ENCODE measurements at regions not wholly inside any gene's neighbourhood (a gene's known extent, or its start where the extent isn't known, plus 50 kb on each side); places are given as distances from the start of the nearest gene placed in this dataset.

GRCh38 chr10:21278491-21279216 is 246.8 kb downstream of the SKIDA1 start:
- no peak overlapping the region for H3K4me2 ChIP-seq (ENCODE audit: extremely low read depth, insufficient read depth, low read length)
- H3K9ac ChIP-seq (ENCODE audit: insufficient read depth, low read length): no peak overlapping the region
- no peaks in the 10 kb centered on the region for H3K9me3 ChIP-seq (ENCODE audit: control insufficient read depth, insufficient read depth, low read depth, low read length)
- H3K27ac ChIP-seq (ENCODE audit: insufficient read depth, low read length): no peak overlapping the region
- peak overlapping the region; percentile 56 for H2AFZ ChIP-seq (ENCODE audit: low read length)
- DNase-seq (ENCODE audit: low read depth in 2 of 2): peak; percentile 87 to 95
- no peaks in the 10 kb centered on the region for H4K20me1 ChIP-seq (ENCODE audit: control insufficient read depth, extremely low read depth, insufficient read depth, low read length)
- no peaks in the 10 kb centered on the region for H3K36me3 ChIP-seq (ENCODE audit: control insufficient read depth, insufficient read depth, low read length)
- TF ChIP-seq CTCF (conservative IDR thresholded peaks at IDR 0.05 in 1 of 2, IDR thresholded peaks at IDR 0.05 in 1 of 2; ENCODE audit: low read depth in 1 of 2, low read length in 2 of 2) (peak; percentile 75 to 82), EZH2 (IDR thresholded peaks at IDR 0.05; ENCODE audit: low read length, missing control alignments) (no peak)
- no peaks in the 10 kb centered on the region for H3K4me1 ChIP-seq (ENCODE audit: control insufficient read depth, extremely low read depth, insufficient read depth, low read length)
- H3K4me3 ChIP-seq (replicated peaks in 1 of 4; ENCODE audit: control extremely low read depth in 1 of 4, insufficient read depth in 1 of 4, low read depth in 3 of 4, low read length in 4 of 4): no peak overlapping the region
- no peaks in the 10 kb centered on the region for H3K27me3 ChIP-seq (ENCODE audit: control insufficient read depth, insufficient read depth, low read length)
- no peaks in the 10 kb centered on the region for H3K79me2 ChIP-seq (ENCODE audit: control insufficient read depth, insufficient read depth, low read length)

DNA sequence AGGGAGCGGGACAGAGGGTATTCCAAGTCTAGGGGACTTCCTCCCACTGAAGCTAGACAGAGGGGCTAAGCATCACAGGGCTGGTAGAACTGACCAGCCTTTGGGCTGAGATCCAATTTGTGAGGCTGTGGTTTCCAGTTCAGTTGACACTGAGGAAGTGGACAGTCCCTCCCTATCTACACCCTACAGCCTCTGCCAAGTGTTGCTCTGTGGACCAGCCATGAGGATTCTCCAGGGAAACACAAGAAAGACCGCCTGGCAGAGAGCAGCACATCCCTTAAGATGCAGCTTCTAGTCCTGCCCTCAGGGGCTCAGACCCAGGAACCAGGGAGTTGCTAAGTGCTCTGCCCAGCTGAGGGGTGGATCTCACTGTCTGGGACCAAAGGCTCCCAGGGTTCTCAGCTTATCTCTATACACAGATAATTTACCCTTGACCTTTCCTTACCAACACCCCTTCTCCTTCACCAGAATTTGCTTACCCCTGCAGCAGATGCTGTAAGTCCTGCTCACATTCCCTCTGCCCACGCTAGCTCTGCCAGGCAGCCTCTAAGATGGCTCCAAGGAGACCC is 252.0 kb downstream of the SKIDA1 start:
- Histone ChIP-seq H3K36me3 (ENCODE audit: control insufficient read depth, insufficient read depth, low read length) (no peaks in the 10 kb centered on the region), H3K4me2 (ENCODE audit: extremely low read depth, insufficient read depth, low read length) (no peak overlapping the region), H3K79me2 (ENCODE audit: control insufficient read depth, insufficient read depth, low read length) (no peaks in the 10 kb centered on the region), H4K20me1 (ENCODE audit: control insufficient read depth, extremely low read depth, insufficient read depth, low read length) (no peaks in the 10 kb centered on the region), H3K4me1 (ENCODE audit: control insufficient read depth, extremely low read depth, insufficient read depth, low read length) (no peaks in the 10 kb centered on the region), H3K9me3 (ENCODE audit: control insufficient read depth, insufficient read depth, low read depth, low read length) (no peaks in the 10 kb centered on the region), H2AFZ (ENCODE audit: low read length) (no peak overlapping the region), H3K27ac (ENCODE audit: insufficient read depth, low read length) (no peak overlapping the region), H3K9ac (ENCODE audit: insufficient read depth, low read length) (no peak overlapping the region), H3K27me3 (ENCODE audit: control insufficient read depth, insufficient read depth, low read length) (no peaks in the 10 kb centered on the region), H3K4me3 (replicated peaks in 1 of 4; ENCODE audit: control extremely low read depth in 1 of 4, insufficient read depth in 1 of 4, low read depth in 3 of 4, low read length in 4 of 4) (no peak overlapping the region)
- no peak for TF ChIP-seq CTCF (conservative IDR thresholded peaks at IDR 0.05 in 1 of 2, IDR thresholded peaks at IDR 0.05 in 1 of 2; ENCODE audit: low read depth in 1 of 2, low read length in 2 of 2)
- no peak for TF ChIP-seq EZH2 (IDR thresholded peaks at IDR 0.05; ENCODE audit: low read length, missing control alignments)
- DNase-seq (ENCODE audit: low read depth in 2 of 2): peak in 1 of 2 donors; percentile 13

DNA sequence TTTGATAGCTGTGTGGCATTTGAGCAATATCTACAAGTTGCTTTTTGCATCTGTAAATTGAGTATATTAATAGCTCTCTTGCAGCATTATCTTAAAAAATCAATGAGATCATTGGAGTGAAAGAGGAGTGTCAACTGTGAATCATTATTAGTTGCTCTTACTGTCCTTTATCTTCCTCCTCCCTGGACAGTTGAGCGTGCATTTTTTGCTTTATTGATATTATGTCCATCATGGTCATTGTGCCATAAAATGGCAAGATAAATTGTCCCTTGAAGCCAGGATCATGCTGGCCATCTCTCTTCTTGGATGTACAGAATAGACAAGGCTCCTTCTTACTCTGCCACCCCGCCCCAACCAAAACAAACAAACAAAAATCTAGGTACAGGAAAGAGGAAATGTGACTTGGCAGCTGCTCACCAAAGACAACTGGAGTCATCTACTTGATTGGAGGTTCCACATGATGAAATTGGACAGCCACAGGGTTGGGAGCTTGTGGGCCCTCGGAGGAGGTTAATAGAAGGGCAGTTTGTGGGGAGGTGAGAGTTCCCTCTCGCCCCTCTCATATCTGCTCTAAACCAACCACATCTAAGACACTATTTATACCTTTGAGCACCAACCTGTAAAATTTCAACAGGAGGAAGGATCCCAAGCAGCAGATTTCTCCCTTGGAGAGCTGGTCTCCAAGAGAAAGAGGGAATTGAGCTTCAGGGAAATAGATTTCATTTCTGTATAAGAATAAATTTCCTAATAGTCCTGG is 252.7 kb downstream of the SKIDA1 start:
- DNase-seq (ENCODE audit: low read depth in 2 of 2): no peak
- no peak overlapping the region for H3K27ac ChIP-seq (ENCODE audit: insufficient read depth, low read length)
- H3K4me1 ChIP-seq (ENCODE audit: control insufficient read depth, extremely low read depth, insufficient read depth, low read length): no peaks in the 10 kb centered on the region
- no peaks in the 10 kb centered on the region for H3K36me3 ChIP-seq (ENCODE audit: control insufficient read depth, insufficient read depth, low read length)
- H3K4me3 ChIP-seq (replicated peaks in 1 of 4; ENCODE audit: control extremely low read depth in 1 of 4, insufficient read depth in 1 of 4, low read depth in 3 of 4, low read length in 4 of 4): no peak overlapping the region
- no peak overlapping the region for H2AFZ ChIP-seq (ENCODE audit: low read length)
- no peaks in the 10 kb centered on the region for H3K79me2 ChIP-seq (ENCODE audit: control insufficient read depth, insufficient read depth, low read length)
- H3K9me3 ChIP-seq (ENCODE audit: control insufficient read depth, insufficient read depth, low read depth, low read length): no peaks in the 10 kb centered on the region
- H3K4me2 ChIP-seq (ENCODE audit: extremely low read depth, insufficient read depth, low read length): no peak overlapping the region
- H3K9ac ChIP-seq (ENCODE audit: insufficient read depth, low read length): no peak overlapping the region
- TF ChIP-seq EZH2 (IDR thresholded peaks at IDR 0.05; ENCODE audit: low read length, missing control alignments) (no peak), CTCF (conservative IDR thresholded peaks at IDR 0.05 in 1 of 2, IDR thresholded peaks at IDR 0.05 in 1 of 2; ENCODE audit: low read depth in 1 of 2, low read length in 2 of 2) (no peak)
- no peaks in the 10 kb centered on the region for H4K20me1 ChIP-seq (ENCODE audit: control insufficient read depth, extremely low read depth, insufficient read depth, low read length)
- no peaks in the 10 kb centered on the region for H3K27me3 ChIP-seq (ENCODE audit: control insufficient read depth, insufficient read depth, low read length)
